Lung (tissue), 11 donors: ENCODE measurements at regions not wholly inside any gene's neighbourhood (a gene's known extent, or its start where the extent isn't known, plus 50 kb on each side); places are given as distances from the start of the nearest gene placed in this dataset.

Experiments
- ATAC-seq: fragments of 200-7000 bp; cut with Tn5 transposase; one replicate; pipeline ENCODE4 v1.9.1; 2020; ENCODE audit warnings: moderate number of reproducible peaks; ENCODE audit not compliant: insufficient read depth, low FRiP score
- DNase-seq, 3 donors: peaks; one replicate each; pipeline ENCODE4 v3.0.0-alpha.2; 2013 to 2017
- H3K27ac ChIP-seq, 2 donors: one replicate each; pipeline ENCODE4 v1.5.1; 2013; ENCODE audit warnings: mild to moderate bottlenecking in 2 of 2, moderate library complexity in 2 of 2, control low read depth in 1 of 2, inconsistent platforms in 1 of 2, low read depth in 1 of 2, low read length in 1 of 2
- H3K27me3 ChIP-seq, 3 donors: one replicate each; pipeline ENCODE4 v1.5.1; 2013; ENCODE audit warnings: low read length in 2 of 3; ENCODE audit not compliant: control insufficient read depth in 3 of 3, insufficient read depth in 3 of 3
- H3K36me3 ChIP-seq, 4 donors: one replicate each; pipeline ENCODE4 v1.5.1; 2013; ENCODE audit warnings: low read length in 4 of 4, mild to moderate bottlenecking in 1 of 4, moderate library complexity in 1 of 4; ENCODE audit not compliant: control insufficient read depth in 4 of 4, insufficient read depth in 4 of 4
- H3K4me1 ChIP-seq, 5 donors: one replicate each; pipeline ENCODE4 v1.5.1; 2013; ENCODE audit warnings: low read length in 5 of 5, mild to moderate bottlenecking in 2 of 5, moderate library complexity in 1 of 5; ENCODE audit not compliant: control insufficient read depth in 5 of 5, insufficient read depth in 5 of 5
- H3K4me3 ChIP-seq: one replicate; pipeline ENCODE4 v1.5.1; 2013; ENCODE audit warnings: mild to moderate bottlenecking, control low read depth, moderate library complexity
- H3K9ac ChIP-seq, 2 donors: one replicate each; pipeline ENCODE4 v1.5.1; 2013; ENCODE audit warnings: low read length in 2 of 2, control low read depth in 1 of 2; ENCODE audit not compliant: insufficient read depth in 1 of 2
- H3K9me3 ChIP-seq, 4 donors: one replicate each; pipeline ENCODE4 v1.5.1; 2013; ENCODE audit warnings: low read length in 3 of 4, mild to moderate bottlenecking in 1 of 4, moderate library complexity in 1 of 4; ENCODE audit not compliant: control insufficient read depth in 4 of 4, insufficient read depth in 3 of 4
- CTCF ChIP-seq: IDR thresholded peaks from 2 replicates; pipeline ENCODE4 v1.5.1; 2012; ENCODE audit warnings: mild to moderate bottlenecking; ENCODE audit errors: control extremely low read depth, extremely low read depth
- WGBS, 2 donors: extraction: QIAGEN DNeasy Blood & Tissue Kit; methylation state at CpG; one replicate each; pipeline ENCODE4 v1.1.7; 2013; 5-methylcytosine and 5-hydroxymethylcytosine counted together
- donor health status: control.
- donor health status: control.
- donor health status: Bipolar disorder and iron deficiency.
- donor health status: healthy.
- donor health status: DM: yes; HTN: yes; CAD: no.

GRCh38 chr16:65789161-65789945 lies 577.1 kb upstream of the CDH5 start:
- Histone ChIP-seq H3K27me3 (no peaks in the 10 kb centered on the region), H3K9me3 (no peaks in the 10 kb centered on the region), H3K4me1 (peaks cover 0 to 9% (median 0%) of the 10 kb centered on the region in 5 donors), H3K4me3 (no peak overlapping the region), H3K36me3 (no peaks in the 10 kb centered on the region), H3K27ac (no peak overlapping the region), H3K9ac (no peak overlapping the region)
- WGBS, 2 donors, result 98% methylated on average over 2 of the region's 2 CpGs
- TF ChIP-seq CTCF, result no peak
- no peak for DNase-seq
- ATAC-seq, result no peak

- no peak for TF ChIP-seq CTCF
Measured at GRCh38 chr16:65788434-65789140, 577.9 kb upstream of the CDH5 start.

GRCh38 chr16:65787921-65788320 lies 578.6 kb upstream of the CDH5 start:
- Histone ChIP-seq H3K9ac (no peak overlapping the region), H3K9me3 (no peaks in the 10 kb centered on the region), H3K36me3 (no peaks in the 10 kb centered on the region), H3K4me1 (peaks cover 0 to 12% (median 0%) of the 10 kb centered on the region in 5 donors), H3K27me3 (no peaks in the 10 kb centered on the region), H3K27ac (no peak overlapping the region), H3K4me3 (no peak overlapping the region)
- ATAC-seq, result no peak
- no peak for TF ChIP-seq CTCF
- no peak for DNase-seq
- WGBS, 2 donors, result 91 to 92% methylated on average over 11 of the region's 11 CpGs

More at GRCh38 chr16:65788434-65789140, 577.9 kb upstream of the CDH5 start:
- peak in 1 of 3 donors; percentile 51 for DNase-seq
- 84 to 86% methylated on average over 4 of the region's 4 CpGs for WGBS, 2 donors
- Histone ChIP-seq H3K9me3 (no peaks in the 10 kb centered on the region), H3K9ac (no peak overlapping the region), H3K4me3 (no peak overlapping the region), H3K4me1 (peaks cover 0 to 11% (median 0%) of the 10 kb centered on the region in 5 donors), H3K27me3 (no peaks in the 10 kb centered on the region), H3K27ac (no peak overlapping the region), H3K36me3 (no peaks in the 10 kb centered on the region)
- no peak for ATAC-seq
